GM19452 (cell line): ENCODE measurements at regions not wholly inside any gene's neighbourhood (a gene's known extent, or its start where the extent isn't known, plus 50 kb on each side); places are given as distances from the start of the nearest gene placed in this dataset.

Source experiments
- ATAC-seq: cut with Tn5 transposase; IDR thresholded peaks from one replicate; pipeline ENCODE4 v1.9.1; 2021; ENCODE audit not compliant: unreplicated experiment

GRCh38 chr11:128330203-128330602 lies 257.2 kb downstream of the ETS1 start:
- ATAC-seq: no peak

GRCh38 chr11:128328955-128329551 lies 258.3 kb downstream of the ETS1 start:
- no peak for ATAC-seq

- no peak for ATAC-seq
These were observed 260.1 kb downstream of the ETS1 start for GRCh38 chr11:128327274-128327673.

- ATAC-seq: no peak
These were observed 260.6 kb downstream of the ETS1 start for GRCh38 chr11:128326791-128327190.

- ATAC-seq: no peak
These were observed 262.7 kb downstream of the ETS1 start for GRCh38 chr11:128324531-128325141.

DNA sequence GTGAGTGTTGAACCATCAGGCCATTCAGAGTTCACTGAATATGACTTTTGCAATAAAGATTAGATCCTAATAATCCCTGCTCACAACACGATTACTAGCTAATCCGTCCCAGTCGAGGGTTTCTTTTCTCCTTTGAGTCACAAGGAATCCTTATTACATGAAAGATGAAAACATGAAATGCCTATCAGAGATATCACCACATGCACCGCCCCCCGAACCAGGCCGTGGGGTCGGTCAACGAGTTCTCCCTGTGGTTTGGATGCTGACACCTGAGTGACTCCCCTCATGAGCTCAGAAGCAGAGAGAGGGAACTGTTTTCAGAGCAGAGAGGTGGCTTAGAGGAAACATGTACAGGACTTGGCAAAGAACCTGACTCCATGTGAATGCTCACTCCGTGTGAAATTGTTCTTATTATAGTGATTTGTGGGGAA lies 263.3 kb downstream of the ETS1 start:
- no peak for ATAC-seq

GRCh38 chr11:128323381-128323780 lies 264.0 kb downstream of the ETS1 start:
- no peak for ATAC-seq

DNA sequence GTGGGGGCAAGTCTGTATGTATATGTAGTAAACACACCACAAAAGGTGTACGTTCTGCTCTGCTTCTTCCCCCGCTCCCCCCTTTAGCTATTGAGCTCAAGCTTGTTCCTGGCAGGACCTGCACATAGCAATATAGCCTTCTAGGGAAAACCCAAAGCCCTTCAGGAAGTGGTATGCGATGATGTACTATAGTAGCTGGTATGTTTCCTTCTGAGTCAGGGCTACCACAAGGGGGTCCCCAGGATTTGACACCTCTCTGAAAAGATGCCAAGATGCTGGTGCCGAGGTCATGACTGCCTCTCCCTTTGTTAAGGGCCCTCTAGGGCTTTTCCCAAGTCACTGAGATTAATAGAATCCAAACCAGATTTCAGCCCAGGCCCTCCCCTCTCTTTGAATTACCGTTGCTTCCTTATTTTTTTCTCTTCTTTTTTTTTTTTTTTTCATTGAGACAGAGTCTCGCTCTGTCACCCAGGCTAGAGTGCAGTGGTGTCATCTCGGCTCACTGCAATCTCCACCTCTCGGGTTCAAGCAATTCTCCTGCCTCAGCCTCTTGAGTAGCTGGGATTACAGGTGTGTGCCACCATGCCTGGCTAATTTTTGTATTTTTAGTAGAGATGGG lies 268.4 kb downstream of the ETS1 start:
- peak; percentile 93 for ATAC-seq

- ATAC-seq: no peak
These were observed 270.7 kb downstream of the ETS1 start for GRCh38 chr11:128316541-128317227.

GRCh38 chr11:128315933-128316332 lies 271.4 kb downstream of the ETS1 start:
- no peak for ATAC-seq

DNA sequence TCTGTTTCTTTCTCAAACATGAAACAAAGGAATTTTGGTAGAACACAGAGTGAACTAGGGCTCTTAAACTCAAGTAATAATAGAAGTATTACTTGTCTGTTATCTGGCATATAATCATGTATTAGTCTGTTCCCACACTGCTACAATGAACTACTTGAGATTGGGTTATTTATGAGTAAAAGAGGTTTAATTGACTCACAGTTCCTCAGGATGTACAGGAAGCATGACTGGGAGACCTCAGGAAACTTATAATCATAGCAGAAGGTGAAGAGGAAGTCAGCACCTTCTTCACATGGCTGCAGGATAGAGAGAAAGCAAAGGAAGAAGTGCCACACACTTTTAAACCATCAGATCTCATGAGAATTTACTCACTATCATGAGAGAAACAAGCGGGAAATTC lies 273.4 kb downstream of the ETS1 start:
- no peak for ATAC-seq

GRCh38 chr11:128311742-128312719 lies 275.3 kb downstream of the ETS1 start:
- ATAC-seq: peak; percentile 55

- ATAC-seq: no peak
These were observed 276.5 kb downstream of the ETS1 start for GRCh38 chr11:128310676-128311445.

- ATAC-seq: no peak
These were observed 277.4 kb downstream of the ETS1 start for GRCh38 chr11:128310005-128310404.

GRCh38 chr11:128308794-128309193 lies 278.6 kb downstream of the ETS1 start:
- ATAC-seq: no peak

DNA sequence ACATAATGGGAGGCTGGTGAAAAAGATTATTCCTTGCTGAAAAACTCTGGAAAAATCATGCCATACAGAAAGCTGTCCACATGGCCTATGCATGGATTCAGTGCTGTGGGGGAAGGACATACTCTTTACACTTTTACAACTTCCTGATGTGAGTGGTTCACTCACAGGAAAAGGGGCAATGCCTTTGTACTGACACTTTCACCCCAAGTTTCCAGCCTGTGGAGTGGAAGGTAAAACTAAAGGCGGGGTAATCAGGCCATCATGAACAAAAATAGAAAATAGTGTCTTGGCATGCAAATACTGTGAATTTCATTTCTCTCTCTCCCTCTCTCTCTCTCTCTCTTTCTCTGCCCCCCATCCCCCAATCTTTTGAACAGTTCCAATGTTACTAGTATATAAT lies 281.8 kb downstream of the ETS1 start:
- ATAC-seq: no peak

DNA sequence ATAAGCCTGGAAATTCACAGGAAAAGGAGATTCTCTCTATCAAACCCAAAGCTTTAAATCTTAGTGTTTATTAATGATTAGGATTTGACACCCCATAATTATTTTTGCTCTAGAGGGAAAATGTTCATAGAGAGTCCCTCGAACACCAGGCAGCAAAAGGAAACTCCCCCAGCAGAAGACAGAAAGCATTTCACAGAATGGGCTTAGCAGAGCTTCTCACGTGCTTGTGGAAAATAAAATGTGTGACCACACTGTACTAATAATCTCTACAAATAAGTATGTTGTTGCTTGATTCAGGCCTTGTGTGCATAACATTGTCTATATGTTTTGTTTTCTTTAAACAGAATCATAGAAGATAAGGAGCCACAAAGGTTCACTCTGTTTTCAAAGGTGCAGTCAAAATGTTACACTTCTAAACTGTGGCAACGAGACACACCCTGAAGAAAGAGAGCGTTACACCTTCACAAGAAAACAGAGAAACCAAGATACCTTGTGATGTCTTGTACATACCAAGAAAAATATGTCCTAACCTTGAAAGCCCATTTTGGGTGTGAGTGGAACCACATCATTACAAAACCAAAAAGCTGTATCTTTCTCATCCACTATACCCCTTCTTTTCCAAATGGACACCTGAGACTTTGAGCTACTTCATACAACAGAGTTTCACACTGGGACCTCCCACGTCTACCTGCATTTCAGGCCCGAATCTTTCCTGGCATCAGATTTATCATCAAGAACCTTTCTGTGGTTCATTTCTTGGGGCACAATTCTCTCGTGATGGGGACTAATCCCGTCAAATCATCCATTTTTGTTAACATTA lies 282.5 kb downstream of the ETS1 start:
- no peak for ATAC-seq

- ATAC-seq: no peak
These were observed 283.2 kb downstream of the ETS1 start for GRCh38 chr11:128304116-128304515.

DNA sequence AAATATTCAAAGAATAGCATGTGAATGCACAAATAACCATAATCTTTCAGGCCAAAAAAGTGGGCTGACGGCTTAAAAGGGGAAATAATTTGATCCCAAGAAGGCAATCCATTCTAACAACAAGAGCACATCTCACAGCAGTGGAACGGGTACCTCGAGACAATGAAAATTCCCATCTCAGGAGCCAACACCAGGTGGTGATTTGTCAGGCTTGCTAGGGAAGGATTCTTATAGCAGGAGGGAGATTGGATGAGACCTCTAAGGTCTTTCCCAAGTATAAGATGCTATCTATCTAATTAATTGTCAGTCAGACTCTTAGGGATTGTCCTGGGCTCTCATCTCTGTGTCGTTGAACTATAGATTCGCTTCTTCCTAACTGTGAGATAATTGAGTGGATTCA lies 284.0 kb downstream of the ETS1 start:
- ATAC-seq: no peak
